ENCODE measurements at regions not wholly inside any gene's neighbourhood (a gene's known extent, or its start where the extent isn't known, plus 50 kb on each side); places are given as distances from the start of the nearest gene placed in this dataset.
"Not testable (repeated sequence)": the region's sequence is repeated elsewhere in the genome, so short reads cannot be mapped to it uniquely, and the experiment has no call there.

GRCh38 chr4:188680004-188680666 lies 540.9 kb downstream of the TRIML1 start:
- DNase-seq: no peak

- no peak for DNase-seq
Measured at GRCh38 chr4:188680667-188681063, 541.4 kb downstream of the TRIML1 start.

- DNase-seq: no peak
Measured at GRCh38 chr4:188682321-188682720, 543.1 kb downstream of the TRIML1 start.

GRCh38 chr4:188683571-188683970 lies 544.3 kb downstream of the TRIML1 start:
- no peak for DNase-seq

GRCh38 chr4:188688956-188689355 lies 549.7 kb downstream of the TRIML1 start:
- no peak for DNase-seq

- DNase-seq: no peak
Measured at GRCh38 chr4:188691811-188692210, 552.6 kb downstream of the TRIML1 start.

- DNase-seq: no peak
Measured at GRCh38 chr4:188695261-188695660, 556.0 kb downstream of the TRIML1 start.

GRCh38 chr4:188697243-188697642 lies 558.0 kb downstream of the TRIML1 start:
- DNase-seq: no peak

- no peak for DNase-seq
Measured at GRCh38 chr4:188701952-188702351, 562.7 kb downstream of the TRIML1 start.

- no peak for DNase-seq
Measured at GRCh38 chr4:188704288-188704687, 565.0 kb downstream of the TRIML1 start.

- no peak for DNase-seq
Measured at GRCh38 chr4:188707036-188707435, 567.8 kb downstream of the TRIML1 start.

- no peak for DNase-seq
Measured at GRCh38 chr4:188714501-188714900, 575.3 kb downstream of the TRIML1 start.

GRCh38 chr4:188714907-188715306 lies 575.7 kb downstream of the TRIML1 start:
- DNase-seq: no peak

GRCh38 chr4:188717661-188718060 lies 578.4 kb downstream of the TRIML1 start:
- DNase-seq: no peak

GRCh38 chr4:188719794-188720193 lies 580.6 kb downstream of the TRIML1 start:
- DNase-seq: no peak

- no peak for DNase-seq
Measured at GRCh38 chr4:188722911-188723310, 583.7 kb downstream of the TRIML1 start.

GRCh38 chr4:188727746-188728145 lies 588.5 kb downstream of the TRIML1 start:
- no peak for DNase-seq

- no peak for DNase-seq
Measured at GRCh38 chr4:188728359-188728758, 589.1 kb downstream of the TRIML1 start.

GRCh38 chr4:188732131-188732530 lies 592.9 kb downstream of the TRIML1 start:
- DNase-seq: no peak

GRCh38 chr4:188735082-188735481 lies 595.8 kb downstream of the TRIML1 start:
- no peak for DNase-seq

- DNase-seq: no peak
Measured at GRCh38 chr4:188737251-188738002, 598.2 kb downstream of the TRIML1 start.

- not testable (repeated sequence) for DNase-seq
Measured at GRCh38 chr4:188738290-188738689, 599.0 kb downstream of the TRIML1 start.

GRCh38 chr4:188740172-188740571 lies 600.9 kb downstream of the TRIML1 start:
- DNase-seq: not testable (repeated sequence)

- DNase-seq: not testable (repeated sequence)
Measured at GRCh38 chr4:188740791-188741190, 601.5 kb downstream of the TRIML1 start.

All from stimulated activated CD4-positive, alpha-beta T cell treated with anti-CD3 and anti-CD28 coated beads, Interleukin-2, amount 100 ng/mL, for 24 hours (primary cell).